Ascending aorta (tissue), 2 donors: ENCODE measurements at regions not wholly inside any gene's neighbourhood (a gene's known extent, or its start where the extent isn't known, plus 50 kb on each side); places are given as distances from the start of the nearest gene placed in this dataset.

Experiments used
- DNase-seq, 2 donors: peaks; one replicate each; pipeline ENCODE4 v3.0.0-alpha.2; 2019; ENCODE audit warnings: low spot score in 2 of 2
- H3K27ac ChIP-seq, 2 donors: fragments of 200-600 bp; sonication (generic); one replicate each; pipeline ENCODE4 v1.5.1; 2016 to 2017; ENCODE audit warnings: mild to moderate bottlenecking in 1 of 2
- H3K27me3 ChIP-seq: fragments of 200-600 bp; sonication (generic); one replicate; pipeline ENCODE4 v1.5.1; 2017
- H3K36me3 ChIP-seq, 2 donors: fragments of 200-600 bp; sonication (generic); one replicate each; pipeline ENCODE4 v1.5.1; 2016
- H3K4me1 ChIP-seq, 2 donors: fragments of 200-600 bp; sonication (generic); one replicate each; pipeline ENCODE4 v1.5.1; 2016 to 2017; ENCODE audit warnings: mild to moderate bottlenecking in 1 of 2
- H3K4me3 ChIP-seq, 2 donors: fragments of 200-600 bp; sonication (generic); one replicate each; pipeline ENCODE4 v1.5.1; 2016 to 2017; ENCODE audit warnings: mild to moderate bottlenecking in 1 of 2
- H3K9me3 ChIP-seq, 2 donors: fragments of 200-600 bp; sonication (generic); one replicate each; pipeline ENCODE4 v1.5.1; 2016
- CTCF ChIP-seq, 3 experiments: fragments of 200-600 bp in 2 of 3; fragments of 450-650 bp in 1 of 3; sonication (generic) in 2 of 3; IDR thresholded peaks; one replicate each; pipeline ENCODE4 v1.5.1; 2016 to 2019; ENCODE audit warnings: antibody characterized with exemption in 3 of 3, mild to moderate bottlenecking in 1 of 3, moderate library complexity in 1 of 3
- intact Hi-C: fragments of 100-400 bp; cut with DNase I; formaldehyde crosslinking; loops from one replicate; pipeline ENCODE4 v1.15.1; 2023

DNA sequence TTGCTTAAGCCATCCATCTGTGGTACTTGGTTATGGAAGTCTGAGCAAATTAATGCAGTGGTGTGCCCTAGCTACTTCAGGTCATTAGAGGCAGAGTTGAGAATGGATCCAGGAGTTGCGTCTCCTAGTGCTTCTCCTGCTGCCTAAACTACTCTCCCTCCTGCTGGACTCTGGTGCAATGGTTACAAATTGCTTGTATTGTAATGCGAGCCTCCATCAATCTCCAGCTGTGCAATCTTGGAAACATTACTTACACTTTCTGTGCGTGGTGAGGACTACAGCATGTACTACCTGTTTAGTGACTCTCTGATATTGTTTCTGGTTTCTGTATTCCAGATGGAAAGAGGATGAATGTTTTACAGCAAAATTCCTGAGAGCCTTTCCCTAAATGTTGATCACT, 119.0 kb upstream of the CYRIA start:
- H3K27ac ChIP-seq, result no peak overlapping the region
- no peak for DNase-seq
- no peaks in the 10 kb centered on the region for H3K4me1 ChIP-seq
- no peaks in the 10 kb centered on the region for H3K27me3 ChIP-seq
- intact Hi-C loops, result no loop called here
- H3K9me3 ChIP-seq, result no peaks in the 10 kb centered on the region
- no peak overlapping the region for H3K4me3 ChIP-seq
- no peaks in the 10 kb centered on the region for H3K36me3 ChIP-seq
- TF ChIP-seq CTCF (IDR thresholded peaks at IDR 0.05), result no peak

GRCh38 chr2:16777123-16777870, 111.7 kb upstream of the CYRIA start:
- DNase-seq, result no peak
- Histone ChIP-seq H3K36me3 (no peaks in the 10 kb centered on the region), H3K27ac (no peak overlapping the region), H3K9me3 (no peaks in the 10 kb centered on the region), H3K4me3 (no peak overlapping the region), H3K4me1 (no peaks in the 10 kb centered on the region), H3K27me3 (no peaks in the 10 kb centered on the region)
- TF ChIP-seq CTCF (IDR thresholded peaks at IDR 0.05), result no peak
- intact Hi-C loops, result no loop called here

GRCh38 chr2:16775899-16776231, 110.2 kb upstream of the CYRIA start:
- intact Hi-C loops, result no loop called here
- Histone ChIP-seq H3K4me1 (no peaks in the 10 kb centered on the region), H3K36me3 (no peaks in the 10 kb centered on the region), H3K27me3 (no peaks in the 10 kb centered on the region), H3K9me3 (no peaks in the 10 kb centered on the region), H3K27ac (no peak overlapping the region), H3K4me3 (no peak overlapping the region)
- no peak for TF ChIP-seq CTCF (IDR thresholded peaks at IDR 0.05)
- DNase-seq, result no peak

- Histone ChIP-seq H3K4me3 (no peak overlapping the region), H3K36me3 (no peaks in the 10 kb centered on the region), H3K4me1 (no peaks in the 10 kb centered on the region), H3K27ac (no peak overlapping the region), H3K9me3 (no peaks in the 10 kb centered on the region), H3K27me3 (no peaks in the 10 kb centered on the region)
- intact Hi-C loops, result no loop called here
- no peak for DNase-seq
- TF ChIP-seq CTCF (IDR thresholded peaks at IDR 0.05), result no peak
Measured at GRCh38 chr2:16774980-16775898, 109.6 kb upstream of the CYRIA start.

GRCh38 chr2:16774091-16774490, 108.5 kb upstream of the CYRIA start:
- intact Hi-C loops, result no loop called here
- DNase-seq, result no peak
- Histone ChIP-seq H3K9me3 (no peaks in the 10 kb centered on the region), H3K4me3 (no peak overlapping the region), H3K27ac (no peak overlapping the region), H3K36me3 (no peaks in the 10 kb centered on the region), H3K4me1 (no peaks in the 10 kb centered on the region), H3K27me3 (no peaks in the 10 kb centered on the region)
- no peak for TF ChIP-seq CTCF (IDR thresholded peaks at IDR 0.05)
